ENCODE measurements at regions not wholly inside any gene's neighbourhood (a gene's known extent, or its start where the extent isn't known, plus 50 kb on each side); places are given as distances from the start of the nearest gene placed in this dataset.

GRCh38 chr20:11344939-11345338, 572.8 kb upstream of the BTBD3 start:
- no peak for ATAC-seq
- Histone ChIP-seq H3K27ac (no peak overlapping the region), H3K9me3 (no peaks in the 10 kb centered on the region), H3K36me3 (no peaks in the 10 kb centered on the region), H3K4me3 (no peak overlapping the region), H3K4me1 (no peaks in the 10 kb centered on the region), H3K27me3 (no peaks in the 10 kb centered on the region)
- TF ChIP-seq EP300 (IDR thresholded peaks at IDR 0.05) (no peak), CTCF (IDR thresholded peaks at IDR 0.05) (no peak), POLR2AphosphoS5 (IDR thresholded peaks at IDR 0.05) (no peak), POLR2A (IDR thresholded peaks at IDR 0.05) (no peak)

DNA sequence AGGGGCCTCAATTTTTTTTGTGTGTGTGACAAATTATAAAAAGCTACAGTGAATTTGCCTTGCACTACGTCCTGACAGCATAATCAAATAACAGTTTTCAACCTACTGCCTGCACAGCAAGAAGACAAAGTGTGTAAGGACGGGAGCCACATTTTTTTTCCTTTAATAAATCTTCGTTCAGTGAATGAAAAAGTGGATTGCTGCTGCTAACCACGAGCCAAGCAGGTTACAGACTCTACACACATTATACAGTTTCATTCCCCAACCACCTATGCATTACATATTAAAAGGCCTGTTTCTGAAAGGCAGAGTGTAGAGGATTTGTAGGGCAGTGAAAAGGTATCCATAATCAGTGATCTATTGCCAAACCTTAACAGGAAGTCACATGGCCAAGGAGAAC, 570.0 kb upstream of the BTBD3 start:
- WGBS, 2 donors (ENCODE audit: low coverage in 1 of 2) = 17 to 31% methylated on average over 4 of the region's 4 CpGs
- Histone ChIP-seq H3K27me3 (no peaks in the 10 kb centered on the region), H3K27ac (no peak overlapping the region), H3K4me1 (no peaks in the 10 kb centered on the region), H3K9me3 (no peaks in the 10 kb centered on the region), H3K36me3 (no peaks in the 10 kb centered on the region), H3K4me3 (no peak overlapping the region)
- no peak for ATAC-seq
- TF ChIP-seq EP300 (IDR thresholded peaks at IDR 0.05) (no peak), POLR2A (IDR thresholded peaks at IDR 0.05) (no peak), POLR2AphosphoS5 (IDR thresholded peaks at IDR 0.05) (no peak), CTCF (IDR thresholded peaks at IDR 0.05) (no peak)

DNA sequence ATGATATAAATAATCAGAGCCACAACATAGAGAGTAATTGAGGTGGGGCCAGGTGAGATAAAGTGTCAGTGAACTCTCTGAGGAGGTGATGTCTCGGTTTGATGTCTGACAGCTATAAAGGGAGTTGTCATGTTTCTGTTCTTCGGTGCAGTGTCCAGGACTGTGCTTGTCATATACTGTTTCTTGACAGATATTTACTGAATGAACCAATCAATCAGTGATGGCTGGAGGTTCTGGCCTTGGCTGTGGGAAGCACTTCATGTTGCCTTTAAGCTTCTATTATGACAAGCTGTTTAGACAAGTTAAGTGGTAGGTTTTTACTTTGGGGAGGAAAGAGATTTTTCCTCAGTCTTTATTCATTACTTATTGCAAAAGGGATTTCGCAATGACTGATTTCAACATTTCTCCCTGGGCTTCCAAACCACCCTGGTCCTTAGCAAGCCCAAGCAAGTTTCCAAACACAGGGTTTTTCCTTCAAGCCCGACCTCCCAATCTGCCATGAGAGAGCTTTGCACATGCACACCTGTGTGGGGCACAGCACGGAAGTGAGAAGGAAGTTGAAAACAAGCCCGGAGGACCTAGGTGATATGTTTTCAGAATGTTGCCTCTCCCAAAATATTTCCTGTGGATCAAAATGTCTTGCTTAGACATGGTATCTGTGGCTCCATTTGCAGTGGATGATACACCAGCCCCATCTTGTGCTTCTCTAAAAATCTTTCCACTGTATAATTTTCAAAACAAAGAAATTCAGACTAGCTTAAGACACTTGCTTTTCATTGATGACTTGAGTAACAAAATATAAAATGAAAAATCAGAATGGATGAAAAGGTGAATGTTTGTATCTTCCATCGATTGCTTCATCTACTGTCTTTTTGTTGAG, 567.3 kb upstream of the BTBD3 start:
- no peak for TF ChIP-seq CTCF (IDR thresholded peaks at IDR 0.05)
- TF ChIP-seq POLR2AphosphoS5 (IDR thresholded peaks at IDR 0.05) = no peak
- TF ChIP-seq POLR2A (IDR thresholded peaks at IDR 0.05) = no peak
- no peak for TF ChIP-seq EP300 (IDR thresholded peaks at IDR 0.05)
- ATAC-seq = peak; percentile 79
- Histone ChIP-seq H3K36me3 (no peaks in the 10 kb centered on the region), H3K27ac (no peak overlapping the region), H3K4me1 (no peaks in the 10 kb centered on the region), H3K4me3 (no peak overlapping the region), H3K27me3 (no peaks in the 10 kb centered on the region), H3K9me3 (no peaks in the 10 kb centered on the region)
- WGBS, 2 donors (ENCODE audit: low coverage in 1 of 2) = 58 to 61% methylated on average over 5 to 7 of the region's 7 CpGs

- Histone ChIP-seq H3K4me3 (no peak overlapping the region), H3K27ac (no peak overlapping the region), H3K9me3 (no peaks in the 10 kb centered on the region), H3K27me3 (no peaks in the 10 kb centered on the region), H3K36me3 (no peaks in the 10 kb centered on the region), H3K4me1 (no peaks in the 10 kb centered on the region)
- no peak for ATAC-seq
- TF ChIP-seq POLR2A (IDR thresholded peaks at IDR 0.05) (no peak), POLR2AphosphoS5 (IDR thresholded peaks at IDR 0.05) (no peak)
Measured at GRCh38 chr20:11352041-11352440, 565.7 kb upstream of the BTBD3 start.

DNA sequence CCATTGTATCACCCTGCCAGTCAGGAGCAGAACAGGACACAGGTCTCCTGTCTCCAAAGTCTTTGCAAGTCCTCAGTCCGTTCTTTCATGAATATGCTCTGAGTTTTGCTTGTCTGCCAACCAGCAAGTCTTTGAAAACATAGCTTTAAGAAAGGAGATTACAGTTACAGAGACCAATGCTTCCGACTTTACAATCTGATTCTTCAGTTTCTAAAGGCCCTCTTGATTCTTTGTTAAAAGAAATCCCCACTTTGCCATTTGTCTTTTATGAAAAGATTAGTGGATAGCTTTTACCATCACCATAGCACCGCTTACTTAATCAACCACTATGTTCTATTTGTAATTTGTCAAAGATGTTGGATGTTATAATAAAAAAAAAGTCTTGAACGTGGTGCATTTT, 562.8 kb upstream of the BTBD3 start:
- TF ChIP-seq POLR2AphosphoS5 (IDR thresholded peaks at IDR 0.05) (no peak), EP300 (IDR thresholded peaks at IDR 0.05) (no peak), CTCF (IDR thresholded peaks at IDR 0.05) (no peak), POLR2A (IDR thresholded peaks at IDR 0.05) (no peak)
- Histone ChIP-seq H3K27ac (no peak overlapping the region), H3K27me3 (no peaks in the 10 kb centered on the region), H3K36me3 (no peaks in the 10 kb centered on the region), H3K4me3 (no peak overlapping the region), H3K4me1 (no peaks in the 10 kb centered on the region), H3K9me3 (no peaks in the 10 kb centered on the region)
- WGBS, 2 donors (ENCODE audit: low coverage in 1 of 2) = 66 to 72% methylated on average over 4 of the region's 4 CpGs
- no peak for ATAC-seq
